ENCODE measurements at regions not wholly inside any gene's neighbourhood (a gene's known extent, or its start where the extent isn't known, plus 50 kb on each side); places are given as distances from the start of the nearest gene placed in this dataset.

DNA sequence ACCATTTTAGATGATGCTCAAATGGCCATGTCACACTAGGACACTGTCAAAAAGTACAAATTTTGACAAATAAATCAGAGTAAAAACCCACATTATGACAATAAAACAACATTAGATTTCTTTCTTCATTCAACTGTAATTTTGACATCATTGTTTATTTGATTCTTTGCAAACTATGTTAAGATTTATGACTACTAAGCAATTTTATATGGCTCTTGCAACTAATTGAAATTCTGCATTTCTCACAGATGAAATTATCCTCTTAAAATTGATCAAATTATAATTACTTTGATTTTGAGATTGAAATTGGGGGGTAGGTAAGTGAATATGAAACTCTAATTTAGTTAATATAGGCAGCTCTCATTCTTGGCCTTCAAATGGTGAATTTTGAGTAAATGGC is 59.8 kb downstream of the ATOH1 start:
- Histone ChIP-seq H3K27me3 (no peaks in the 10 kb centered on the region), H3K4me3 (replicated peaks in 1 of 3) (no peak overlapping the region), H3K27ac (no peak overlapping the region), H3K4me1 (no peaks in the 10 kb centered on the region), H3K9me3 (no peaks in the 10 kb centered on the region), H3K36me3 (no peaks in the 10 kb centered on the region)
- TF ChIP-seq, protein P1, sequence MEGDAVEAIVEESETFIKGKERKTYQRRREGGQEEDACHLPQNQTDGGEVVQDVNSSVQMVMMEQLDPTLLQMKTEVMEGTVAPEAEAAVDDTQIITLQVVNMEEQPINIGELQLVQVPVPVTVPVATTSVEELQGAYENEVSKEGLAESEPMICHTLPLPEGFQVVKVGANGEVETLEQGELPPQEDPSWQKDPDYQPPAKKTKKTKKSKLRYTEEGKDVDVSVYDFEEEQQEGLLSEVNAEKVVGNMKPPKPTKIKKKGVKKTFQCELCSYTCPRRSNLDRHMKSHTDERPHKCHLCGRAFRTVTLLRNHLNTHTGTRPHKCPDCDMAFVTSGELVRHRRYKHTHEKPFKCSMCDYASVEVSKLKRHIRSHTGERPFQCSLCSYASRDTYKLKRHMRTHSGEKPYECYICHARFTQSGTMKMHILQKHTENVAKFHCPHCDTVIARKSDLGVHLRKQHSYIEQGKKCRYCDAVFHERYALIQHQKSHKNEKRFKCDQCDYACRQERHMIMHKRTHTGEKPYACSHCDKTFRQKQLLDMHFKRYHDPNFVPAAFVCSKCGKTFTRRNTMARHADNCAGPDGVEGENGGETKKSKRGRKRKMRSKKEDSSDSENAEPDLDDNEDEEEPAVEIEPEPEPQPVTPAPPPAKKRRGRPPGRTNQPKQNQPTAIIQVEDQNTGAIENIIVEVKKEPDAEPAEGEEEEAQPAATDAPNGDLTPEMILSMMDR (IDR thresholded peaks at IDR 0.05), result no peak
- no peak for TF ChIP-seq POLR2A (IDR thresholded peaks at IDR 0.05)
- DNase-seq, result no peak
- intact Hi-C loops (cut with DNase I), result no loop called here

DNA sequence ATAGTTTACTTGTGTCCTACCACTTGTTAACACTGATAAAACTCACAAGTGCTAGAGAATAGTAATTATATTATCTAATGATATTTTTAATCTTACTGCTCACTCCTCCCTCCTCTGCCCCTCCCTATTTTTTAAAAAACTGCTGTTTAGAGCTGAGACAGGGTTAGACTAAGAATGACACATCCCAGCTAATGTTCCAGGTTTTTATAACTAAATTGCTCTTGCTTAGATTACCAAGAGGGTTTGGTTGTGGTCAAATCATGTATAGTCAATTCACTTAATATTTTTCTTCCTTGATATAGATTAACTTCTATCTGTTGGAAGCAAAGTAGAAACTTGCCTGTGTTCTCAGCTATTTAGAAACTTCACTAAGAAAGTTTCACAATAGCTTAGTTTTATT is 60.2 kb downstream of the ATOH1 start:
- no peak for DNase-seq
- Histone ChIP-seq H3K27me3 (no peaks in the 10 kb centered on the region), H3K9me3 (no peaks in the 10 kb centered on the region), H3K27ac (no peak overlapping the region), H3K4me3 (replicated peaks in 1 of 3) (no peak overlapping the region), H3K4me1 (no peaks in the 10 kb centered on the region), H3K36me3 (no peaks in the 10 kb centered on the region)
- intact Hi-C loops (cut with DNase I), result no loop called here
- no peak for TF ChIP-seq POLR2A (IDR thresholded peaks at IDR 0.05)
- TF ChIP-seq, protein P1 (IDR thresholded peaks at IDR 0.05), result no peak

DNA sequence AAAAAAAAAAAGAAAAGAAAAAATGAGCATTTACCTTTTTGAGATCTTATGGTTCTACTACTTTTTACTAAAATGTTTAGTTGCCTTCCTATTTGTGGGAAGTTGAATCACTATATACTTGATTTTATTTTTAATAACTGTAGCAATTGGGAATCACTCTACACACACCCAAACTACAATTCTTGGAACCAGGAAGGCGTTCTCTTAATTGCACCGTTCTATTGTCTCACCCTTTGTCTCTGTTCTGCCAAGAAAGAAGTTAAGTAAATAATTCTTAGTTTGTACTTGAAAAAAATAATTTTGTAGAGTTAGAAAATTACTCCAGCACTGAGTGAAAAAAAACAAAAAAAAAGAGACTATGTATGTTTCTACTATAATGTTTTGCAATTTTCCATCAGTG is 62.7 kb downstream of the ATOH1 start:
- 81 to 83% methylated on average over 2 of the region's 2 CpGs for WGBS, 2 donors
- intact Hi-C loops (cut with DNase I), result no loop called here
- DNase-seq, result no peak
- Histone ChIP-seq H3K27me3 (no peaks in the 10 kb centered on the region), H3K27ac (no peak overlapping the region), H3K9me3 (no peaks in the 10 kb centered on the region), H3K4me3 (replicated peaks in 1 of 3) (no peak overlapping the region), H3K4me1 (no peaks in the 10 kb centered on the region), H3K36me3 (no peaks in the 10 kb centered on the region)
- TF ChIP-seq, protein P1 (IDR thresholded peaks at IDR 0.05), result no peak
- no peak for TF ChIP-seq POLR2A (IDR thresholded peaks at IDR 0.05)

DNA sequence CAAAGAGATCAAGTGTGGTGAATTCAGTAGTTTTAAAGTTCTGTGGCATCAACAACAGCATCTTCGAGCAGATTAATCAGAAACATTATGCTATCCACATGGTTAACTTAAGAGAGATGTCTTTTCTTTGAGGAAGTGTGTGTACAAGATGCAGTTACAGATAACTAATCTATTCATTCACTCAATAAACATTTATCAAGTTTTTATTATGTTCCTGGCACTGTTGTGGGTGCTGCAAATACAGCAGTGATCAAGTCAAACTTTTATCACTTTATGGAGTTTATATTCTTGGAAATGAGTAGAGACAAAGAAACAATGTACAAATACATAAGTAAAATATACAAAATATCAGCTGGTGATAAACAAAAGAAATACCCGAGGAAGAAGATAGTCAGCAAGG is 66.4 kb downstream of the ATOH1 start:
- Histone ChIP-seq H3K9me3 (no peaks in the 10 kb centered on the region), H3K27me3 (no peaks in the 10 kb centered on the region), H3K4me3 (replicated peaks in 1 of 3) (no peak overlapping the region), H3K36me3 (no peaks in the 10 kb centered on the region), H3K27ac (no peak overlapping the region), H3K4me1 (no peaks in the 10 kb centered on the region)
- intact Hi-C loops (cut with DNase I), result no loop called here
- WGBS, 2 donors, result 82 to 84% methylated on average over 2 of the region's 2 CpGs
- TF ChIP-seq POLR2A (IDR thresholded peaks at IDR 0.05), result no peak
- TF ChIP-seq, protein P1 (IDR thresholded peaks at IDR 0.05), result no peak
- DNase-seq, result no peak

DNA sequence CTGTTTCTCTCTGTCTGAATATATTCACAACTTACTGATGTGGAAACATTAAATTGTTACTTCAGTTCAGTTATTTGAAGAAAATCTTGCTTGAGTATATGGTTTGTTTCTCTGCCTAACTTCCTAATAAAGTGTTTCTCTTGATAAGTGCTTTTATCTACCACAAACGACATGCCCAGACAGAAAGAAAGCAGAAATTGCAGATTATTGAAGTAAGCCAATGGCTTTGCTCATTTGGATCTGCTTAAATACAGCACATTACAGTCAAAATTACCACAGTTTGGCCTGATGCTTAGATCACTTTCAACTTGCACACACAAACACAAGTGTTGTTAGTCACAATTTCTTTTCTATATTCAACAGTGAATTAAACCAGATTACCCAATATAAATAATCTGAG is 68.0 kb downstream of the ATOH1 start:
- Histone ChIP-seq H3K4me1 (no peaks in the 10 kb centered on the region), H3K27ac (no peak overlapping the region), H3K9me3 (no peaks in the 10 kb centered on the region), H3K27me3 (no peaks in the 10 kb centered on the region), H3K4me3 (replicated peaks in 1 of 3) (no peak overlapping the region), H3K36me3 (no peaks in the 10 kb centered on the region)
- no peak for TF ChIP-seq POLR2A (IDR thresholded peaks at IDR 0.05)
- WGBS, 2 donors, result 17 to 30% methylated on average over 1 of the region's 1 CpG
- DNase-seq, result no peak
- intact Hi-C loops (cut with DNase I), result no loop called here

DNA sequence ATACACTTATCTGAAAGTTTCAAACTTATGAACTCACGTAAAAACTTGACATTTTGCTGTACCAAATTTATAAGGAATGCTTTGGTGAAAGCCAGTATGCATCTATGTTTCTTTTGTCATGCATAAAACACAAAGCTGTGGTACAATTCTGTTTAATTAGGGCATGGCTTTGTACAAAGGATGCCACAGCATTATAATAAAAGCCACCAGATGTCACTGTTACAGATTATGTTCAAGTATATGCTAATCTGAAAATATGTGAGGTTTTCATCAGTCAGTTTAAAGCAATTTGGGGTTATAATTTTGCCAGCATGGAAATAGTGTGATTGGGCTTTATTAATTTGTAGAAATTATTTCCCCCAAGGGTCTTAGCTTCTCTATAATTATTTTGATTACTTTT is 69.0 kb downstream of the ATOH1 start:
- intact Hi-C loops (cut with DNase I), result no loop called here
- Histone ChIP-seq H3K4me3 (replicated peaks in 1 of 3) (no peak overlapping the region), H3K9me3 (no peaks in the 10 kb centered on the region), H3K27ac (no peak overlapping the region), H3K27me3 (no peaks in the 10 kb centered on the region), H3K36me3 (no peaks in the 10 kb centered on the region), H3K4me1 (no peaks in the 10 kb centered on the region)
- 80 to 85% methylated on average over 1 of the region's 1 CpG for WGBS, 2 donors
- TF ChIP-seq, protein P1 (IDR thresholded peaks at IDR 0.05), result no peak
- TF ChIP-seq POLR2A (IDR thresholded peaks at IDR 0.05), result no peak
- no peak for DNase-seq

Measured in thyroid gland (tissue), 4 donors.